Kidney capillary endothelial cell (primary cell): ENCODE measurements at regions not wholly inside any gene's neighbourhood (a gene's known extent, or its start where the extent isn't known, plus 50 kb on each side); places are given as distances from the start of the nearest gene placed in this dataset.
"Not testable (repeated sequence)": the region's sequence is repeated elsewhere in the genome, so short reads cannot be mapped to it uniquely, and the experiment has no call there.

ENCODE experiments used
- DNase-seq: peaks from one replicate; pipeline ENCODE4 v3.0.0-alpha.2; 2018; ENCODE audit warnings: low spot score

DNA sequence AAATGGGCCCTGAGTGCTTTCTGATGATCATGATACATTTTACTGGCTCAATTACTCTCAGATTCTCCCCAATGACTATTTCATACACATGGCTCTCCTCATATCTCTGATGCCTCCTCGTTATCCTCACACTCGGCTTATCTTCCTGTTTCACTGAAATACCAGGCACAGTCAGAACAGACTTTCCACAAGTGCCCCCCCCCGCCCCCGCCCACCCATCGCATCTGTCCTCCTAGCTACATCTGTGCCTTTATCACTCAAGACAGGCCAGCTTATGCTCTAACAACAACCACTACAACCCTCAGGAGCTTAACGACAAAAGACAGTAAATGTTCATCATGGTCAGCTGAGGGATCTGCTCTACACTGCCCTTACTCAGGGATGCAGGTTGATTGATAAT is 610.6 kb upstream of the DIPK2B start:
- DNase-seq: no peak

GRCh38 chrX:45807572-45808425 is 607.1 kb upstream of the DIPK2B start:
- peak; percentile 22 for DNase-seq

GRCh38 chrX:45806410-45807121 is 605.9 kb upstream of the DIPK2B start:
- DNase-seq: no peak

- no peak for DNase-seq
Observed at GRCh38 chrX:45804276-45804675, 603.6 kb upstream of the DIPK2B start.

- peak; percentile 68 for DNase-seq
Observed at GRCh38 chrX:45803383-45803921, 602.8 kb upstream of the DIPK2B start.

DNA sequence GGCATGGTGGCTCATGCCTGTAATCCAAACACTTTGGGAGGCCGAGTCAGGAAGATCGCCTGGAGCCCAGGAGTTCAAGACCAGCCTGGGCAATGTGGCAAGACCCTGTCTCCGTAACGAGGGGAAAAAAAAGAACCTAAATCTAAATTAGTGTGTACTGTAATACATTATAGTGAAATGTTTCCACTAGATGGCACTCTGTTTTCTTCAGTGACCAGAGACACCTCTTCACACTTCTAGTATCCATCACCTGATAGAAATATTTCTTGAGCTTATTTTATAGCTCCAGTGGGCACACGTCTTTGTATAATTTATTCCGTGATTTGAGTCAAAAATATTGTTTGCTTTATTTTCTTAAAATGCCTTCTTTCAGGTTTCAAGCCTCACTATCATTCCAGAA is 600.9 kb upstream of the DIPK2B start:
- DNase-seq: peak; percentile 55

DNA sequence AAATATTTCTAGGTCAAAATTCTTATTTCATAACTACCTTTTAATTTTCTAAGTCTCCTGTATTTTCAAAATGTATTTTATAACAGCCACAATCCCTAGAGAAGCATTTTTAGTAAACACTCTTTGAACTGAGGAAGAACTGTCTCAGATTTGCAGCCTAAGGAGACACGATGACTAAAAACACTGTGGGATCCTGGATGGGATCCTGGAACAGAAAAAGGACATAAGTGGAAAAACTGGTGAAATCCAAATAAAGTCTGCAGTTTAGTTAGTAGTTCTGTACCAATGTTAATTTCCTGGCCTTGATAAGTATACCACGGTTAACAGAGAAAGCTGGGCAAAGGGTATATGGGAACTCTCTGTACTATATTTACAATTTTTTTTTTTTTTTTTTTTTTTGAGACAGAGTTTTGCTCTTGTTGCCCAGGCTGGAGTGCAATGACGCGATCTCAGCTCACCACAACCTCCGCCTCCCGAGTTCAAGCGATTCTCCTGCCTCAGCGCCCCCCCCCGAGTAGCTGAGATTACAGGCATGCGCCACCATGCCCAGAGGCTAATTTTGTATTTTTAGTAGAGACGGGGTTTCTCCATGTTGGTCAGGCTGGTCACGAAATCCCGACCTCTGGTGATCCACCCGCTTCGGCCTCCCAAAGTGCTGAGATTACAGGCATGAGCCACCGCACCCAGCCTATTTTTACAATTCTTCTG is 600.2 kb upstream of the DIPK2B start:
- DNase-seq: not testable (repeated sequence)

GRCh38 chrX:45799576-45799975 is 598.9 kb upstream of the DIPK2B start:
- DNase-seq: no peak

DNA sequence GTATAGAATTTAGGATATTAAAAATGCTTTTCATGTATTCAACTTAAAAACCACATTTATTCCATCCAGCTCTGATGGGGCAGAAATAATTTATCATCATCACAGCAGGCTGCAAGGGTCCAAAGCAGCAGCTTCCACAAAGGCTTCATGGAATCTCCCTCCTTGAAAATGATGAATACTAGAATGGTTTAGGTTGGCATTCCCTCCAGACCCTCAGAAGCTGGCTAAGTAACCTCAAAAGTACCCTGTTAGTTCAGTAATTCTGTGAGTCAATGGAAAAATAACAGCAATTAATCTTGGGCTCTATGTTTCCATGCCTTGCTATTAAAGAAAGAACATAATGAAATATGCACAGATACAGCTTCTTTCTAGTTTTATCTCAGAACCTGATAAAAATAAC is 594.9 kb upstream of the DIPK2B start:
- DNase-seq: no peak

DNA sequence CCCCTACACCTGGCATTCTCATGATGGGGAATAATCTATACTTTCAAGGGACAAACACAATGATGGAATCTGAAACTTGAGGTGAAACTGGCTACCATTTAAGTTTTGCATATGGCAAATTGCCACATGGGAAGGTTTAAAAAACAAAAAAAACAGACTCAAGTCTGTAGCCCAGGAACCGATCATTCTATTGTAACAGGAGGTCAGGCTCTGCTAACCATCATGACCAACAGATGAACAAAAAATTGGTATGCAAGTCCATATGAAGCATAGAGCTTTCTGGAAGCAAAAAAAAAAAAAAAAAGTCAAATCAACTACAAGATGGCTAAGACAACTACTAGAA is 594.3 kb upstream of the DIPK2B start:
- DNase-seq: no peak

DNA sequence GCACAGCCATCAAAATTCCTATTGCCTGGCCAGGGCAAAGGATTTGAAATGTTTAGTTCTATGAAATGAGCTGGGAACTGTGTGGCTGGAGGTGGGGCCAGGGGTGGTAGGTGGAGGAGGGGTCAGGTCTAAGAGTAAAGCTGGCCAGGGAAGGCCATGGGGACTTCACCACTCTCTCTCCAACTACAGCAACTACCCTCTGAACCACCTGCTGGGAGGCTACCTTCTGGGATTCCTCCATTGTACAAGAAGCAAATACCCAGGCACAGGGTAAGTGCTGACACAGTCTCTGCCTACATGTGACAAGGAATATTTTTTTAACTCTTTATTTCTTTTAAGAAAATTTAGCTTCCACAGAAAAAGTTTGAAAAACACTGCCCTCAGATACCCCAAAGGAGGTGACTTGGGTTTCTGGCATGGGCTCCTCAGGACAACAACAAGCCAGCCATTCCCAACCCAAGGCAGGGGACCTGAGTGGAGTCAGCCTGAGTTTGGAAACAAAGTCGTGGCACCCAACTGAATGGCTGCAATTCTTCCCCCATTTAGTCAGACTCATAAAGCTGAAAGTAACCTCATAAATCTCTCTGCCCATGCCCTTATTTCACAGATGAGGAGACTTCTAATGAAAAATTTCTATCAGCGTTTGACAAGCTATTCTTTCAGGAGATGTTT is 593.8 kb upstream of the DIPK2B start:
- DNase-seq: no peak

DNA sequence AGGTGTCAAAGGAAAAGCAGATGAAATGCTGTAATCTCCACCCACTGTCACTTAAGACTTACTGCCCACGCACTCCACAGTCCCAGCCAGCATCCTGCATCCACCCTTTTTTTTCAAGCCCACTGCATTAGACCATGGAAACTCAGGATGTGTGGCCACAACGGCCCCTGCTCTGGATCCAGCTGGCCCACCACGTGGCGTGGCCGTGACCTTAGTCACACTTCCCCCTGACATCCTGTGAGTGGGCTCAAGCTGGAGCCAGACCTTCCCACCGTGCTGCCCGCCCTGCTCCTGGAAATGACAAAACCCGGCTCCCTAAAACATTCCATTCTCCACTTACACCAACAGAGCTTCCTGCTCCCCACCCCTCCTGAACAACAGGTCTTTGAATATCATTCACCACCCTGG is 588.3 kb upstream of the DIPK2B start:
- DNase-seq: peak; percentile 86

DNA sequence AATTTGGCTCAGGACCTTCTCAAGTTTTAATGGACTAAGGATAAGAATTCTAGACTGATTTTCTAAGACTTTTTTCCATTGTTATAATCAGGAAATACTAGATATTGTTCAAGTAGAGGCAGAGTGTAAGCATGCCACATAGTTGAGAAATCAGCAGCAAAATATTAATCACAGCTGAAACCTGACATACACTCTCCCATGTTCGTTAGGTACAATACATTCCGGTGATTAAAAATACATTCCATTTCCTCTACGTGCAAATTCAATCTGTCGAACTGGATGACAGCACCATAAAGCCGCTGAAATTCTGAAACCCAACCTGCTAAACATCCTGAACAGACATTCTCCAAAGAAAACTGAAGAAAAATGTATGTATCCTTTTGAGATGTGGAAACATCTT is 587.6 kb upstream of the DIPK2B start:
- no peak for DNase-seq

GRCh38 chrX:45784590-45784989 is 583.9 kb upstream of the DIPK2B start:
- no peak for DNase-seq

DNA sequence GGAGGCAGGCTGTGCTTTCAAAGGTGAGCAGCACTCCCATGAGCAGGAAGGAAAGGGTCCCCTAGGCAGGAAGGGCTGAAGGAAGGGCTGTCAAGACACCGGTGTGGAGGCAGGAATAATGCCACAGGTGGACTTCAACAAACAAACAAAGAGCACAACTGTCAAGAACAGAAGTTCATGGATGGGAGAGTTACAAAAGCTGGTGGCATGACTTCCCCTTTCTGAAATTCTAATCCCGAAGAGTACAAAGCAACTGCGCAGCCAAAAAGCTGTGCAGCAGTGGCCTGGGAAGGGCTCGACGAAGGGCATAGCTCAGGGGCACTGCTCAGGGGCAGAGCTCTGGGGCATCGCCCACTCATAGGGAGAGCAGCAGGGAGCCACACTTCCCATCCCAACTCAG is 582.3 kb upstream of the DIPK2B start:
- no peak for DNase-seq

DNA sequence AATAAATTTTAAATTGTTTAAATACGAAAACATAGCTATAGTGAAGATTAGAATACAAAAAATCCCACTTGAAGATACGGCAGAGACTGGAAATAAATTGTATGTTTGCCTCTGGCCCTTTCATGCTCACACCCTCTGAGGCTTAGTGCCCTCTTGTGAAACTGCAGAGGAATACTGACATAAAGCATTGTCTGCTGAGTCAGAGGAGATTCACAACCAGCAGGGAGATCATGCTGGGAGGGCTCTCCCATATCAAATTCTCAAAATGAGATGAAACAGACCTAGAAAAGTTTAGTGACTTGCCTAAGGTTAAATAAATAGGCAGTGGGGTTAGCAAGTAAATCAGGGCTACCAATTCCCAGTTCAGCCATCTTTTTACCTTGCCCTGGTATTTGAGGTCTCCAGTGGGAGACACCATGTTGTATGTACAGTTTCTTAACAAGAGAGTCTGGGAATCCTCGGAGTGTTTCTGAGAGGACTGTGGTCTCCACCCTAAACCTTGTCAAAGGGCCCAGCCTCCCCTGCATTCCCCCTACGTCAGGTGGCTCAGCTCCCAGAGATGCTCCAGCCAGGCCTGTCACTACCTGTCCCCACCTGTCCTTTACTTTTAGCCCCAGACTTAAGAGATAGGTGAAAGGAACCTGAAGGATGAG is 581.4 kb upstream of the DIPK2B start:
- DNase-seq: no peak

DNA sequence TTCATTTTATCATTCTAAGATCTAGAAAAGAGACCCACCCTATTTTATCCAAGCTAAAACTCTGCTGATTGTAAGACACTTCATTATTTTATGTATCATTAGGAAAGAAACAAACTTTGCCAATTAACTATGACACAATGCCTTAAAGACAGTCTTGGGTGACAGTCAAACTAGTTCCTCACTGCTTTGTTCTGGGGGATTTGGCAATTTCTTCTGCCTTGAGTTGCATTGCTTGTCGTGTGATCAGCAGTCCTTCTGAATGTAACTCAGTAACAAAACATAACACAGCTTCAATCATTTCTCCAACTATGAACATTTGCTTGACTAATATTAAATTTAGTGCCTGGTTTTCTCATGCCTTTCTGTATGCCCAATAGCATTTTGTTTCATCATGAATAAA is 577.9 kb upstream of the DIPK2B start:
- DNase-seq: no peak

DNA sequence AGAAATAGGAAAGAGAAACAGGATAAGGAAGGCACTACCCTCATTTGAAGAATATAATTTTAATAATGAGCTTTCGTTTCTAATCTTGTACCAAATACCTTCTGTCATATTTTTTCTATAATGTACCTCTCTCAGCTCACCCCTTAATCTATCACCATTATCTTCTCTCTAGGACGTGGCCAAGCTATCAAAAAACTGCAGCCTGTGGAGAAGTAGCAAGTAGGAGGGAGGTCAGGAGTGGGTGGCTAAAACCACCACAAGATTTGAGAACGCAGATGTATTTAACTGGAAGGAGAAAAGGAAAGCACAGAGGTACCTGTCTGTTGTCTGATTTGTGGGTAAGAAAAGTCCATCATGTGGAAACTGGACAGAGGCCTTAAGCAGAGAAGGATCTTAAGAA is 576.7 kb upstream of the DIPK2B start:
- no peak for DNase-seq

GRCh38 chrX:45775468-45775867 is 574.8 kb upstream of the DIPK2B start:
- no peak for DNase-seq

DNA sequence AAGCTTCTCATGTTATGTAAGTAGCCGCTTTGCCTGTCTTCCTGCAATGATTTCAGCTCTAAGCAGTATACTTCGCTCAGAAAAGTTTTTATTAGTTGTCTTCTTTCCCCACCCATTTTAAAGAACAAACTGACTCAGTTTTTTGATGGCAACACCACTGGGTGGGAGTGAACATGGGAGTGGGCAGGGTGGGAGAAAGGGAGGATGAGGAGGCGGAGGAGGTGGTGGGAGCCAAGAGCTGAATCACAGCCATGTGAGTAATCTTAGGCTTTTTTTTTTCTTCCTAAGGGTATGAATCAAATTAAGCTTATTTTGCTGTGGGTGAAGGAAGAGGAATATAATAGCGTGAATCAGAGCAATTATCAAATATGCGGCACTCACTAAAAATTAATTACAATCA is 574.3 kb upstream of the DIPK2B start:
- no peak for DNase-seq

GRCh38 chrX:45773572-45773971 is 572.9 kb upstream of the DIPK2B start:
- DNase-seq: no peak
